Progenitor cell of endocrine pancreas (in vitro differentiated cells): ENCODE measurements at regions not wholly inside any gene's neighbourhood (a gene's known extent, or its start where the extent isn't known, plus 50 kb on each side); places are given as distances from the start of the nearest gene placed in this dataset.

ENCODE experiments used
- DNase-seq: peaks from one replicate; pipeline ENCODE4 v3.0.0; 2021; ENCODE audit warnings: low spot score; ENCODE audit not compliant: unreplicated experiment
- H3K27ac Mint-ChIP-seq: 2 replicates; pipeline ENCODE4 v1.8.0; 2021; ENCODE audit warnings: mild to moderate bottlenecking, moderate library complexity, mixed read lengths
- H3K27me3 Mint-ChIP-seq: 2 replicates; pipeline ENCODE4 v1.8.0; 2021; ENCODE audit warnings: mixed read lengths
- H3K36me3 Mint-ChIP-seq: 2 replicates; pipeline ENCODE4 v1.8.0; 2022; ENCODE audit warnings: mixed read lengths; ENCODE audit not compliant: insufficient read depth
- H3K4me1 Mint-ChIP-seq: 2 replicates; pipeline ENCODE4 v1.8.0; 2021; ENCODE audit warnings: low read depth, mixed read lengths
- H3K4me3 Mint-ChIP-seq: 2 replicates; pipeline ENCODE4 v1.8.0; 2021; ENCODE audit warnings: low read depth, mild to moderate bottlenecking, moderate library complexity, mixed read lengths
- H3K9me3 Mint-ChIP-seq: 2 replicates; pipeline ENCODE4 v1.8.0; 2021; ENCODE audit warnings: low read depth, mixed read lengths
- CTCF ChIP-seq: fragments of 200-600 bp; sonication (generic); IDR thresholded peaks from one replicate; pipeline ENCODE4 v1.5.0; 2021; ENCODE audit warnings: antibody characterized with exemption, mild to moderate bottlenecking; ENCODE audit not compliant: unreplicated experiment

- peaks cover 5% of the 10 kb centered on the region for H3K4me1 Mint-ChIP-seq
- no peak for TF ChIP-seq CTCF
- H3K36me3 Mint-ChIP-seq, result no peaks in the 10 kb centered on the region
- no peak for DNase-seq
- no peaks in the 10 kb centered on the region for H3K9me3 Mint-ChIP-seq
- no peak overlapping the region for H3K27ac Mint-ChIP-seq
- no peak overlapping the region for H3K4me3 Mint-ChIP-seq
- H3K27me3 Mint-ChIP-seq, result peaks cover 2% of the 10 kb centered on the region
Measured at GRCh38 chr11:127587511-127587910, 586.9 kb upstream of the KIRREL3 start.

GRCh38 chr11:127576210-127576609 is 575.6 kb upstream of the KIRREL3 start:
- H3K27ac Mint-ChIP-seq, result no peak overlapping the region
- H3K27me3 Mint-ChIP-seq, result peaks cover 3% of the 10 kb centered on the region
- H3K4me3 Mint-ChIP-seq, result no peak overlapping the region
- H3K4me1 Mint-ChIP-seq, result no peaks in the 10 kb centered on the region
- no peaks in the 10 kb centered on the region for H3K36me3 Mint-ChIP-seq
- no peak for DNase-seq
- H3K9me3 Mint-ChIP-seq, result peaks cover 7% of the 10 kb centered on the region
- no peak for TF ChIP-seq CTCF

- DNase-seq, result no peak
- Mint-ChIP-seq H3K27me3 (peaks cover 3% of the 10 kb centered on the region), H3K4me1 (no peaks in the 10 kb centered on the region), H3K4me3 (no peak overlapping the region), H3K9me3 (peaks cover 14% of the 10 kb centered on the region), H3K27ac (no peak overlapping the region), H3K36me3 (no peaks in the 10 kb centered on the region)
- no peak for TF ChIP-seq CTCF
Measured at GRCh38 chr11:127574478-127574877, 573.9 kb upstream of the KIRREL3 start.

GRCh38 chr11:127568891-127569290 is 568.3 kb upstream of the KIRREL3 start:
- no peak overlapping the region for H3K4me3 Mint-ChIP-seq
- no peak for TF ChIP-seq CTCF
- DNase-seq, result no peak
- no peak overlapping the region for H3K27ac Mint-ChIP-seq
- peaks cover 7% of the 10 kb centered on the region for H3K4me1 Mint-ChIP-seq
- no peaks in the 10 kb centered on the region for H3K36me3 Mint-ChIP-seq
- H3K9me3 Mint-ChIP-seq, result peaks cover 14% of the 10 kb centered on the region
- peaks cover 2% of the 10 kb centered on the region for H3K27me3 Mint-ChIP-seq

- TF ChIP-seq CTCF, result no peak
- peaks cover 11% of the 10 kb centered on the region for H3K9me3 Mint-ChIP-seq
- H3K27me3 Mint-ChIP-seq, result no peaks in the 10 kb centered on the region
- H3K27ac Mint-ChIP-seq, result no peak overlapping the region
- no peak overlapping the region for H3K4me3 Mint-ChIP-seq
- no peaks in the 10 kb centered on the region for H3K36me3 Mint-ChIP-seq
- no peak for DNase-seq
- peaks cover 7% of the 10 kb centered on the region for H3K4me1 Mint-ChIP-seq
Measured at GRCh38 chr11:127567237-127567932, 566.8 kb upstream of the KIRREL3 start.
